BJ (cell line): ENCODE measurements at regions not wholly inside any gene's neighbourhood (a gene's known extent, or its start where the extent isn't known, plus 50 kb on each side); places are given as distances from the start of the nearest gene placed in this dataset.

Experiments
- CTCF ChIA-PET: fragments of 350-600 bp; formaldehyde crosslinking; extraction: SDS; loops from one replicate; lab custom pipeline; 2021; ENCODE audit warnings: antibody characterized with exemption, inconsistent platforms; lab: Yijun Ruan, JAX
- POLR2A ChIA-PET: fragments of 300-600 bp; sonication (Branson Sonifier 250); formaldehyde crosslinking; extraction: SDS; loops from one replicate; lab custom pipeline; 2021; ENCODE audit warnings: antibody characterized with exemption; lab: Charles Lee
- DNase-seq: peaks from one replicate; pipeline ENCODE4 v3.0.0-alpha.2; 2011; ENCODE audit warnings: low read depth
- H3K27me3 ChIP-seq: 2 replicates; pipeline ENCODE4 v1.6.0; 2011; ENCODE audit warnings: low read length; ENCODE audit not compliant: control insufficient read depth, insufficient read depth
- H3K36me3 ChIP-seq: 2 replicates; pipeline ENCODE4 v1.5.1; 2011; ENCODE audit warnings: low read length; ENCODE audit not compliant: control insufficient read depth, insufficient read depth
- H3K4me3 ChIP-seq: 2 replicates; pipeline ENCODE4 v1.5.1; 2011; ENCODE audit warnings: low read depth, mild to moderate bottlenecking, control low read depth, low read length
- TF ChIP-seq, protein P1 (sequence below): IDR thresholded peaks from 2 replicates; pipeline ENCODE4 v1.5.1; 2011; ENCODE audit warnings: low read depth, mild to moderate bottlenecking, control low read depth, inconsistent platforms, low read length, moderate library complexity; ENCODE audit not compliant: insufficient read depth

DNA sequence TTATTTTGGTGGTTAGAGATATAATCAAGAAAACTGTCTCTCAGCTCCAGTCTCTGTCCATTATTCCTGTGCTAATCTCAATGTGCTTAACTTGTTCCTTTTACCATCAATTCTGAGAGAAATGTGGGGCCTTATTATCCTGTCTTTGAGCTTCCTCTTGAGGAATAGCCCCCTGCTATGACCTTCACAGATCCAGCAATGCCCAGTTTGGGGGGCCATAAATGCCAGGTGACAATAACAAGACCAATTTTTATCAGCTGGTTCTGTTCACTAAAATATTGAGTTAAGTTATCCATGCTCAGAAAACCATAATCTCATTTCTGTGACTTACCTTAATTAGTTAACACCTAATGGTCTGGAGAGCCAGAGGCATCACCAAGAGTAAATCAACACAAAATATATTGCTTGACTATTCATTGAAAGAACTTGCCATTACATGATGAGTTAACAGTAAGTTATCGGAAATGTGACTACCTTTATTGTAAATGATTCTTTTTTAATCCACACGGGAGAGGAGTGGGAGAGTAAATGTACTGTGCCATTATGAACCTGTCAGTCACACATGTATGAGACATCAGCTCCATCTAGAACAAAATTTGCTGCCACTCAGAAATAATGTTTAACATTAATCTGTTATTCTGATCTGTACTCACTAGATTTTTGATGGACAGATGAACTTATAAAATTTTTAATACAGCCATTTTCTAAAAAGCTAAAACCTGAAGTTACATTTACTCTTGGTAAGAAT, 149.7 kb downstream of the ID4 start:
- Histone ChIP-seq H3K36me3 (no peaks in the 10 kb centered on the region), H3K4me3 (no peak overlapping the region), H3K27me3 (no peaks in the 10 kb centered on the region)
- DNase-seq: no peak
- CTCF ChIA-PET: no interaction called here
- POLR2A ChIA-PET: no interaction called here
- TF ChIP-seq, protein P1, sequence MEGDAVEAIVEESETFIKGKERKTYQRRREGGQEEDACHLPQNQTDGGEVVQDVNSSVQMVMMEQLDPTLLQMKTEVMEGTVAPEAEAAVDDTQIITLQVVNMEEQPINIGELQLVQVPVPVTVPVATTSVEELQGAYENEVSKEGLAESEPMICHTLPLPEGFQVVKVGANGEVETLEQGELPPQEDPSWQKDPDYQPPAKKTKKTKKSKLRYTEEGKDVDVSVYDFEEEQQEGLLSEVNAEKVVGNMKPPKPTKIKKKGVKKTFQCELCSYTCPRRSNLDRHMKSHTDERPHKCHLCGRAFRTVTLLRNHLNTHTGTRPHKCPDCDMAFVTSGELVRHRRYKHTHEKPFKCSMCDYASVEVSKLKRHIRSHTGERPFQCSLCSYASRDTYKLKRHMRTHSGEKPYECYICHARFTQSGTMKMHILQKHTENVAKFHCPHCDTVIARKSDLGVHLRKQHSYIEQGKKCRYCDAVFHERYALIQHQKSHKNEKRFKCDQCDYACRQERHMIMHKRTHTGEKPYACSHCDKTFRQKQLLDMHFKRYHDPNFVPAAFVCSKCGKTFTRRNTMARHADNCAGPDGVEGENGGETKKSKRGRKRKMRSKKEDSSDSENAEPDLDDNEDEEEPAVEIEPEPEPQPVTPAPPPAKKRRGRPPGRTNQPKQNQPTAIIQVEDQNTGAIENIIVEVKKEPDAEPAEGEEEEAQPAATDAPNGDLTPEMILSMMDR: no peak

DNA sequence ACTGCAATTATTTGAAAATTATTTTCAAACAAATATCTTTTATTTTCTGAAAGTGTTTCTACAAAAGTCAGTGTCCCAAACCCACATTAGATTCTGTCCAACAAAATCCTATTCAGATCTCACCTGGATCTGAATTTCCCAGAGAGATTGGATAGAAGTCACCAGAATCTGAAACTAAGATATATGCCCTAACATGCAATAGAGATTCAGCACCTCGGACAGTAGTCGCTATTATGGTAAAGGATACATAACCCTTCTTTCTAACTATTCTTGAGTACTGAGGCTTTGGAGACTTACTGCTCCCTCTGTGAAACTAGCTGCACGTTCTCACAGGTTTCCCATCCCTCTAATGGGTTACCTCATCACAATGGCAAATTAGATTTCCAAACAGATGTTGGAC, 151.4 kb downstream of the ID4 start:
- TF ChIP-seq, protein P1: no peak
- no peak for DNase-seq
- Histone ChIP-seq H3K27me3 (no peaks in the 10 kb centered on the region), H3K4me3 (no peak overlapping the region), H3K36me3 (no peaks in the 10 kb centered on the region)
- POLR2A ChIA-PET: no interaction called here
- CTCF ChIA-PET: no interaction called here

DNA sequence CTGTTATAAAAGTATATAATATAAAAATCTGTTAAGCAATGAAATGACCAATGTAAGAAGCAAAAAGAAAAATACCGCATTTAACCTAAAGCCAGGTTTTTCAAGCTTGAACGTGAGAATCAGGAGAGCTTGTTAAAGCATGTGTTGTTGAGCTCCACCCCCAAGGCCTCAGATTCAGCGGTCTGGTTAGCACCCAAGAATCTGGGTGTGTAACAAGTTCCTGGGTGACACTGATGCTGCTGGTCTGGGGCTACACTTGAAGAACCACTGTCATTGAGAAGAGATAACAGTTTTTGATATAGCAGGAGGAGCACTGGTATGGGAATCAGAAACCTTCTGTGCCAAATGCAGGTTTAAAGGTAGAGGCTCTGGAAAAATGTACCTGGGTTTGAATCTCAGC, 154.0 kb downstream of the ID4 start:
- TF ChIP-seq, protein P1: no peak
- H3K36me3 ChIP-seq: no peaks in the 10 kb centered on the region
- CTCF ChIA-PET: no interaction called here
- H3K27me3 ChIP-seq: no peaks in the 10 kb centered on the region
- POLR2A ChIA-PET: no interaction called here
- no peak for DNase-seq
- H3K4me3 ChIP-seq: no peak overlapping the region

DNA sequence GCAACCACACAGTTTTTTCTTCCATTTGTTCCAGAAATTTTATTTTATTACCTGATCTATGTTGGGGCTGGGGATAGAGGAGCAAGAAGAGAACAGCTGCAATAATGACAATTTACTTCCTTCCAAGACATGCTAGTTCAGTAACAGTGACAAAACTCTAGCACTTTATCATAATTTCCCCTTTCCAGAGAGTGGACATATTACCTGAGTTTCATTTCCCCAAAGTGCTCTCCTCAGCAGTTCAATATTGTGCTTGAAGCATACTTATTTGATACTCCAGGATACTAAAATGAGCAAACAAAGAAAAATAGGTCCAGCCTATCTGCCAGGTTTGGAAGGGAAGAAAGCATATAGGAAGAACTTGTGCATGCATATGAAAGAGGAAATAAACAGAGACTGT, 157.7 kb downstream of the ID4 start:
- TF ChIP-seq, protein P1: no peak
- CTCF ChIA-PET: no interaction called here
- POLR2A ChIA-PET: no interaction called here
- H3K36me3 ChIP-seq: no peaks in the 10 kb centered on the region
- H3K4me3 ChIP-seq: no peak overlapping the region
- no peak for DNase-seq
- no peaks in the 10 kb centered on the region for H3K27me3 ChIP-seq

DNA sequence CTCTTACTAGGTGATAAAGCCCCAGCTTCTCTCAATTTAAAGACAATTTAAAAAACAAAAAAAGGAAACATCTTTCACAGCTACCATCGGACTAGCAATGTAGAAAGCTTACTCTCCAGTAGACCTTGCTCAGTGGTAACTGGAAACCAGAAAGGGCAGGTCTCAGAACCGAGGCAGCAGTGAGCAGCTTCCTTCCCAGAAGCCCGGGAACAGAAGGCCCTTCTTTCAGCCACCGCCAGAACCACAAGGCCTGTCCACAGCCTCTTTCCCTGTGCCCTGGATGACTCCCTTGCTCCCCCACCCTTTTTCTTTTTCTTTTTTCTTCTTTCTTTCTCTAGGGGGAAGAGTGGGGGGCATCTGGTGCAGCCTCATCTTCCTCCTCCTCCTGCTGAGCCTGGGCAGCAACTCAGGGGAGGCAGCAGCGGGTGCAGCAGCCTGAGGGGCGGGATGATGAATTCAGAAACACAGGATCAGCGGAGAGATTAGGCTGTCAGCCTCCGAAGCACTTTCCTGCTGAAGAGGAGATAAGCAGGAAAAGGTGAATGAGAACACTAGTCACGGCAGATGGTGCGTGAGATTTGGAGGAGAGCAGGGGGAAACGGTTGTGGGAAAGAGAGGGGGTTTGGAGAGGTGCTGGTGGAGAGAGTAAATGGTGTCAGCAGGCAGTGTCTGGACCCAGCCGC, 158.5 kb downstream of the ID4 start:
- POLR2A ChIA-PET: no interaction called here

More for the DNA sequence above, 158.5 kb downstream of the ID4 start:
- Histone ChIP-seq H3K27me3 (no peaks in the 10 kb centered on the region), H3K4me3 (no peak overlapping the region), H3K36me3 (no peaks in the 10 kb centered on the region)
- CTCF ChIA-PET: no interaction called here
- no peak for DNase-seq
- TF ChIP-seq, protein P1: no peak
